GM19328 (cell line): ENCODE measurements at regions not wholly inside any gene's neighbourhood (a gene's known extent, or its start where the extent isn't known, plus 50 kb on each side); places are given as distances from the start of the nearest gene placed in this dataset.

Experiments used
- ATAC-seq: cut with Tn5 transposase; IDR thresholded peaks from one replicate; pipeline ENCODE4 v1.9.1; 2021; ENCODE audit warnings: mild to moderate bottlenecking, moderate library complexity; ENCODE audit not compliant: unreplicated experiment

GRCh38 chrX:13266641-13267345, 53.1 kb downstream of the ATXN3L start:
- no peak for ATAC-seq

DNA sequence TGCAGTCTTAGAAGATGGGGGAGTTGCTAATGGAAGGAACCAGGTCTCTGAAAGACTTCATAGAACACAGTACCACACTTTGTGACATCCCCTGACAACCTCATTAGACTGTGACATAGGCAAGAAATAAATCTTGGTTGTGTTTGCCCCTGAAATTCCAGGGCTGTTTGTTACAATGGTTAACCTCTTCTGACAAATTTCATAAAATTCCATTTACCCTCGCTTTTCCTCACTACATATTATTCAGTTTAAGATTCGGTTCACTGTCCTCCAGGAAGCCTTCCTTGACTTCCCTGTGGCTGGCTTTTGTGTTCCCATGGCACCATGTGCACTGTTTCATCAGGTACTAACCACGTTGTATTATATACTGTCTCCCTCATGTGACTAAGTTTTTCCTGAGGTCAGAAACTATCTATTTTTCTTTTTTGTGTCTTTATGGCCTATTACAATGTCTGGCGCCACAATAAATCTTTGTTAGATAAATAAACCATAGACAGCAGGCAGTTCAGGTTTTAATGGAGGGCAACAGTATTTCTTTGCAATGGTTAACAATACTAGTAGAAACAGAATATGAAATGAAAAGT, 54.2 kb downstream of the ATXN3L start:
- no peak for ATAC-seq

DNA sequence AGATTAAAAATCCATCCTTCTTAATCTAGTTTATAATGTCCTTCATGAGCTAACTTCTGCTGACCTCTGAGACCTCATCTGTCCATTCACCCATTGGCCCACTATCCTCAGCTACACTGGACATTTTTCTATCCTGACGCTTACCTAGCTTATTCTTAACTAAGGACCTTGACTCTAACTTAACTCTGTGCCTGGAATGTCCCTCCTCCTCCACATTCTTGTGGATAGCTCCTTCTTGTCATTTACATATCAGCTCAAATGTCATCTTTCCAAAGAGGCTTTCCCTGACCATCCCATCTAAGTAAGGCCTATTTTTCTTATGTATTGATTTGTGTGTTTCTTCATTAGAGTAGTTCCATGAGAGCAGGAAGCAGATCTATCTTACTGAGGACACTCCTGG, 54.7 kb downstream of the ATXN3L start:
- no peak for ATAC-seq

- ATAC-seq, result peak; percentile 55
Observed at GRCh38 chrX:13263560-13264251, 56.1 kb downstream of the ATXN3L start.

- no peak for ATAC-seq
Observed at GRCh38 chrX:13261348-13261747, 58.5 kb downstream of the ATXN3L start.

GRCh38 chrX:13260598-13260997, 59.3 kb downstream of the ATXN3L start:
- ATAC-seq, result no peak

GRCh38 chrX:13258725-13259124, 61.1 kb downstream of the ATXN3L start:
- ATAC-seq, result no peak

- no peak for ATAC-seq
Observed at GRCh38 chrX:13258052-13258444, 61.8 kb downstream of the ATXN3L start.

GRCh38 chrX:13257223-13258051, 62.4 kb downstream of the ATXN3L start:
- ATAC-seq, result no peak

- ATAC-seq, result no peak
Observed at GRCh38 chrX:13256603-13257002, 63.2 kb downstream of the ATXN3L start.

DNA sequence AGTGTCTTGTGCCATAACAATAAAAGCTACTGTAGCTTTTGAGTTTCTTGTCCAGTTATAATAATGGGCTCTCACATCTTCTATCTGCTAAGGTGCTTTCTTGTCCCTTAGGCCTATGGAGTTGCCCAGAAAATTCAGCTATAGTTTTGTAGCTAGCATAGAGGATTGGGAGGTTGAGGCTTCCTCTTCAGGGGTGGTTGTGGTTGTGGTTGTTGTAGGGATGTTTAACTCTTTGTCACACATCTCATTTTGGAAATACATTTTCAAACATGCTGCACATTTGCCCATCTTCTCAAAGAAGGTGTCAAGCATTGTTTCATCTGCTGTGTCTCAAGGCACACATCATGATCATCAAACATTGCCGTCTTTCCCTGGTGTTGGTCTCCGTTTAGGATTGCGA, 65.0 kb downstream of the ATXN3L start:
- no peak for ATAC-seq

GRCh38 chrX:13254076-13254785, 65.6 kb downstream of the ATXN3L start:
- ATAC-seq, result no peak

GRCh38 chrX:13253223-13253622, 66.6 kb downstream of the ATXN3L start:
- no peak for ATAC-seq

DNA sequence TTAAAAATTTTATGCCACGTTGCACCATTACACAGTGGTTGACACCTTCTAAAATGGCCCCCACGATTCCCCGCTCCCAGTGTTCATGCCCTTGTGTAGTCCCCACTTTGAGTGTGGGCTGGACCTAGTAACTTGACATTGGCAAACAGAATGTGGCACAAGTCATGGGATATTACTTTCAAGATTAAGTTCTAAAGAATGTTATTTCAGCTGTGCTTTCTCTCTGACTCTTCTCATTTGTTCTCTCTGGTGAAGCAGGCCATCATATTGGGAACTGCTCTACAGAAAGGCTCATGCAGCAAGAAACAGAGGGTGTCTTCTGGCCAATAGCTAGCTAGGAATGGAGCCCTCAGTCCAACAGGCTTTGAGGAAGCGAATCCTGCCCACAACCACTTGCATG, 67.1 kb downstream of the ATXN3L start:
- no peak for ATAC-seq

GRCh38 chrX:13250826-13251580, 68.8 kb downstream of the ATXN3L start:
- no peak for ATAC-seq

- no peak for ATAC-seq
Observed at GRCh38 chrX:13248867-13249486, 70.9 kb downstream of the ATXN3L start.

DNA sequence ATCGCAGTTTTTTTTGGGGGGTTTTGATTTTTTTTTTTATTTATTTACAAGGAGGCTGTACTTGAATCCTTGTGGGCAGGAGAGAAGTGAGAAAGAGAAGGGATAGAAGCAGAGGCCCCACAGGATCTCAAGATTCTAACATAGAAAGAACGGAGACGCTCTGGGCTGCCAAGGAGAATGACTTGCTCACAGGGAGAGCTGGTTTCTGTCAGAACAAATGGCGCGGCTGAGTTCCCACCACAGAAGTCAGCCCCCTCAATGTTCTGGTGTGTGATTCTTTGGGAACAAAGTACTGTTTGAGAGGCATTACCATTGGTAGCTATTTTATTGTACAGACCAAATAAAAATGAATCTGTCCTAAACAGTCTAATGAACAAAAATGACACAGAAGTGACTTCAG, 80.6 kb downstream of the ATXN3L start:
- no peak for ATAC-seq

GRCh38 chrX:13235930-13236329, 83.9 kb downstream of the ATXN3L start:
- ATAC-seq, result no peak

DNA sequence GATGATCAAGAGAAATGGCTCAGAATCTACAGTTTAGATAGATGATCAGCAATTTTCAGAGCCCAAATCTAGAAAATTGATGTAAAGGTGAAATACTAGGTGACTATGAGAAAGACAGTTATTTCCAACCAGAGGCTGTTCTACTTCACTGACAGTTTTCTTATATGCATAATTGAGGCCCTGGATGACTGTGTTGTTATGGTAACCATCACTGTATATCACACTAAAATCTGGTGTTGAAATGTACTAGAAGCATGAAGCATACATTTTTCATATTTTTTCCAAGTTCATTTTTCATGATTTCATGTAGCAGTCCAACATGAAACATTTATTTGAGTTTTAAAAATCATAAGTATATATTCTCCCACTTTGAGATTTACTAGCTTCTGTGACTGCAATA, 87.4 kb downstream of the ATXN3L start:
- ATAC-seq, result no peak

GRCh38 chrX:13226214-13226613, 93.6 kb downstream of the ATXN3L start:
- ATAC-seq, result no peak
